GOT3 (cell line): ENCODE measurements at regions not wholly inside any gene's neighbourhood (a gene's known extent, or its start where the extent isn't known, plus 50 kb on each side); places are given as distances from the start of the nearest gene placed in this dataset.
"Not testable (repeated sequence)": the region's sequence is repeated elsewhere in the genome, so short reads cannot be mapped to it uniquely, and the experiment has no call there.

Source experiments
- DNase-seq: peaks from one replicate; lab custom pipeline; 2025; ENCODE audit warnings: mixed read lengths; lab: John Stamatoyannopoulos, UW

DNA sequence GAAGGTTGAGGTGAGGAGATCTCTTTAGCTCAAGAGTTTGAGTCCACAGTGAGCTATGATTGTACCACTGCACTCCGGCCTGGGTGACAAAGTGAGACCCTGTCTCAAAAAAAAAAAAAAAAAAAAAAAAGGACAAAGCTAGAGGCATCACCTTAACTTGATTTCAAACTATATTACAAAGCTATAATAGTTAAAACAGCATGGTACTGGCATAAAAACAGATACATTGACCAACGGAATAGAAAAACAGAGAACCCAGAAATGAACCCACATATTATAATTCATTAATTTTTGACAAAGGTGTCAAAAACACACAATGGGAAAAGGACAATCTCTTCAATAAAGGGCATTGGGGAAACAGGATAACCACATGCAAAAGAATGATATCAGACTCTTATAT, 50.8 kb upstream of the MBOAT1 start:
- DNase-seq = no peak

DNA sequence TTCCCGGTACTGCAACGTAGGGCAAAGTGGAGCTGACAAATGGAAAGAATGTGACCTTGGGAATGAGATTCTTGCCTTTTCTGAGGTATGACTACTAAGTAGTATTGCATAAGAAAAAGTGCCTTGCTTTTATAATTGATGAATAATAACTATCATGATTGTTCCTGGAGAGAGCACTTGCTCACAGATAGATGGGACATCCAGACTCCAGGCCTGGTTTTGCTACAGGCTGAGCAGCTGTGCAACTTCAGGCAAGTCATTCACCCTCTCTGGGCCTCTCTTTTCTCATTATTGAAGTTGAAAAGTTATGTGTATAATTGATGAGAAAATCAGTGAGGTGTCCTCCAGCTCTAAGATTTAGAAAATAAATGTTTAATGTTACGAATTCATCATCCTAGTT, 53.6 kb upstream of the MBOAT1 start:
- DNase-seq = no peak

DNA sequence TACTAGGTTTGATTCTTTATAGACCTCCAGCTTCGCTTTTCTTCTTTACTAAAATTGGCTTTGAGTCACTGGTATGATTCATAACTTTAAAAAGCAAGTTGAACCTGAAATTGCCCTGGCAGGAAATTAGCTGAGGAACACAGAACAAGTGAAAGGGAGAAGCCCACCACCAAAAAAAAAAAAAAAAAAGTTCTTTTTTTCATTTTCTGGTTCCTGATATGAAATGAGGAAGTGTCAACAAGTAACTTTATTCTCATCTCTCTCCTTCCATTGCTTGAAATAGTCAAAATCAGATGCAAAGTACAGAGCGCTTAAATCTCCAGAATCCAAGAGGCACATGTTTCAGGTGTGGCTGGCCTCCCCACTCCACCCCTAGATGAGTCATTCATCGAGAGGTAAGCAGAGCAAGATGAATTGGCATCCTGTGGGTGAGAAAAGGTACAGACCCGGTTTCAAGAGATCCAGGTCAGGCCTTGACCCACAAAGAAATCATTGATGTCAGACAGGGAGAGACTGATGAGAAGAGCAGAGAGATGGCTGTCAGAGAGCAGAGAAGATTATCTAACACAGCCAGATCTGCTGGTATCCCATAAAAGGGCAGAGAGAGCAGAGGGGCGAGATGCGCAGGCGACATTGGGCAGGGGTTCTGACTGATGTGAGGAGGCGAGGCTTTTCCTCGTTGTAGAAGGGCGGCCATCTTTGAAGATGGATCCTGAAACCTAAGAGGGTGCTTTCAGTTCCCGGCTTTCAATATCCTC, 54.8 kb upstream of the MBOAT1 start:
- DNase-seq = no peak

DNA sequence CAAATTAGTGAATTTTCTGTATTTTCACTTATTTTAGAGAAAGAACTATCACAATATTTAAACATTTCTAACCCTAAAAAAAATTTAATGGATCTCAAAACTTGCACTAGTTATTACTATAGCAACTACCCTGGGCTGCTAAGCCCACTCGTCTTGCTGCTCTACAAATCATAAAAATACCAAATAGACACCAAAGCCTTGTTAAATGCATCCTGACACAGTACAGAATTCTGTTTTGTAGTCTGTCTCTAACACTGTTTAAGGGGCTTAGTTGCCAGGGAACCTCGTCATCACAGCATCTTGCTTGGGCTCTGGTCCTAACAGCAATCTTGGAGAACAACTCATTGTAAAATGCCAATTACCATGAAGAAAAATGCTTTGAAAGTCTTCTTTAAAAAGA, 56.9 kb upstream of the MBOAT1 start:
- DNase-seq = no peak

DNA sequence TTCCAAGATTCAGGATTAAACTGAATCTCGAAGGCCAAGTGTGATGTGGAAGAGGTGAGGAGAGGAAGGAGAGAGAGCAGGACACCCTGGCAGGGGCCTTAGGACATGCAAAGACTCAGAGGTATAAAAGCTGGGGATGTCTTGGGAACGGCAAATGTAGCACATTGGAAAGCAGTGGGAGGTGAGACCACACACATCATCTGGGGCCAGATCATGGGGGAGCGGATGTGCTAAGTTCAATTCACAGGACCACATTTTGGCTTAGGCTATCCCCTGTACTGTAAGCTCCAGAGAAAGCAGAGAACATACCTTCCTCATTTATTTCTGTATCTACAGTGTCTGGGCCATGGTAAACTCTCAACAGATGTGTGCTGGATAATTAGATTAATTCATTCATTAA, 59.5 kb upstream of the MBOAT1 start:
- DNase-seq = no peak

DNA sequence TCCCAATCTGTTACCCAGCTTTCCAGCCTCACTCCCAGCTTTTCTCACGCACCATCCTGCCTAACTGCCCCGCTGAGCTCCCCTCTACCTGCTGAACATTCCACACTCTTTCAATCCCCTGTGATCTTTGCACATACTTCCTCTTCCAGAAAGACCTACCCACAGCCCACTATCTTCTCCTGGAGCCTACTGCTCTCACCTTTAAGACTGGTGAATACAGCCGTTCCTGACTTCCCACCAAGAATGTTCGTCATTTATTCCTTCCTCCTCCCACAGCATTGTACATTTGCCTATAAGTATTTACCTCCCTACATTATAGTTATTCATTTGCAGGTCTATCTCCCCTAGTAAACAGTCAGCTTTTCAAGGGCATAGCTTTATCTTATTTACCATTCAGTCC, 61.9 kb upstream of the MBOAT1 start:
- DNase-seq = no peak

DNA sequence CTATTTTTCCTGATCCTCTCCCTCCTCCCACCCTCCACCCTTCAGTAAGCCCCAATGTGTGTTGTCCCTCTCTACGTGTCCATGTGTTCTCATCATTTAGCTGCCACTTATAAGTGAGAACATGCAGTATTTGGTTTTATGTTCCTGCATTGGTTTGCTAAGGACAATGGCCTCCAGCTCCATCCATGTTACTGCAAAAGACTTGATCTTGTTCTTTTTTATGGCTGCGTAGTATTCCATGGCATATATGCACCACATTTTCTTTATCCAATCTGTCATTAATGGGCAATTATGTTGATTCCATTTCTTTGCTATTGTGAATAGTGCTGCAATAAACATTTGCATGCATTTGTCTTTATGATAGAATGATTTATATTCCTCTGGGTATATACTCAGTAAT, 63.6 kb upstream of the MBOAT1 start:
- not testable (repeated sequence) for DNase-seq

DNA sequence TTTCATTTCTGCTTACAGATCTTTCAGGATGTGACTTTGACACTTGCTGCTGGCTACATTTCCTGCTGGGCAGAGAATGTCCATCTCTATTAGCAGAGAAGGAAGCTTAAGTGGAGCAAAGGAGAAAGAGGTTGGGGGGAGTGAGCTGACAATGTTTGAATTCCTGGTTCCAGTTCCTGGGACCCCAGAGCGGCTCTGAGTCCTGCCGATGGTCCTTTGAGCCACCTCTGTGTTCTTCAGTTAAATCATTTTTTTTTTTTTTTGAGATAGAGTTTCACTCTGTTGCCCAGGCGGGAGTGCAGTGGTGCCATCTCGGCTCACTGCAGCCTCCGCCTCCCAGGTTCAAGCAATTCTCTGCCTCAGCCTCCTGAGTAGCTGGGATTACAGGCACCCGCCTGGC, 65.5 kb upstream of the MBOAT1 start:
- DNase-seq = not testable (repeated sequence)

DNA sequence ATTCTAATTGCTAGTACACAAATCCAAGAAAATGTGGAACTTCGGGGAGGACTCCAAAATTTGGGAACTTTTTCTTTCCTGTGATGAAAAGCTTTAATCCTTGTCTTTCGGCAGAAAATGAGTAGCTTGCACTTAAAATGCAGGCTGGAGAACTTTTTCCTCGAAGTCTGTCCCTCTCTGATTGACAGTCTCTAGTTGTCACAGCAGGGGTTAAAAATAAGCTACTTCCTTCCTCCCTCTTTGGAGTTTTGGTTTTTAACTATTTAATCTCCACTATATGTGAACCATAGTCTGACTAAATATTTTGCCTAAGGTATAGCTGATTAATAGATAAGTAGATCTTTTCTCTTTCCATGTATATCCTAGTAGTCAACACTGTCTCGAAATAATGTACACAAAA, 66.8 kb upstream of the MBOAT1 start:
- no peak for DNase-seq

DNA sequence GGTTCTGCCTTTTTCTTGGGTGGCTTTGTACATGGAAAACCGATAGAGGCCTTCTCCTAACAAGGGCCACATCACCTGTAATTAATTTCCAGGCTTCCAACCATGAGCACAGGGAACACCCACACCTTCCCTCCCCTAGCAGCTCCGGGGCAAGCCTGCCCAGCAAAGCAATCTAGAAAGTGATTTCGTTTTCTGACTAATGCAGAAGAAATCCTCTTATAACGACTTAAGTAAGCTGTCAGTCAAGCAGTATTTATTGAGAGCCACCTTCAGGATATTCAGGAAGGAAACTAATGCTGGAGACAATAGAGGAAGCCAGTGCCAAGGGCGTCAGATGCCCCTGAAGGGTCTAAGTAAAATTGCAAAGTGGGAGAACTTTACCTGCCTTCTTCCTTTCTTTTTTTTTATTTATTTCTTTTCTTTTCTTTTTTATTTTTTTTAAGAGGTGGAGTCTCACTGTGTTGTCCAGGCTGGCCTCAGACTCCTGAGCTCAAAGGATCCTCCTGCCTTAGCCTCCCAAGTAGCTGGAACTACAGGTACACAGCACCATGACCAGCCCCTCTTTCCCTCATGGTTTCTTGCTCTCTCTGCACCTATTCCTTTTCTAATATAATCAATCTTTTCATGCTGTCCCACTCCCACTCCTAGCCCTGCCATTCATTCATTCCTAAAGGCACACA, 67.5 kb upstream of the MBOAT1 start:
- DNase-seq = no peak

DNA sequence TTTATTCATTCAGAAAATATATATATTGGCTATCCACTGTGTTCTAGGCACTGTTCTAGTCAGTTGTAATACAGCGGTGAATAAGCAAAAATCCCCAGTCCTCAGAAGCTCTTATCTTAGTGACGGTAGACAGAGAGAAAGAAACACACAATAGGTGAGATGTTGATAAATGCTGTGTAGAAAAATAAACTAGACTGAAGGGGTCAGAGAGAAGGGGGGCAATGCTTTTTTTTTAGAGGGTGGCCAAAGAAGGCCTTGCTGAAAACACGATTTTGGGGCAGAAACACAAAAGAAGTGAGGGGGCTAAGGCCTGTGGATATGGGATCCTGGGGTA, 68.0 kb upstream of the MBOAT1 start:
- no peak for DNase-seq

DNA sequence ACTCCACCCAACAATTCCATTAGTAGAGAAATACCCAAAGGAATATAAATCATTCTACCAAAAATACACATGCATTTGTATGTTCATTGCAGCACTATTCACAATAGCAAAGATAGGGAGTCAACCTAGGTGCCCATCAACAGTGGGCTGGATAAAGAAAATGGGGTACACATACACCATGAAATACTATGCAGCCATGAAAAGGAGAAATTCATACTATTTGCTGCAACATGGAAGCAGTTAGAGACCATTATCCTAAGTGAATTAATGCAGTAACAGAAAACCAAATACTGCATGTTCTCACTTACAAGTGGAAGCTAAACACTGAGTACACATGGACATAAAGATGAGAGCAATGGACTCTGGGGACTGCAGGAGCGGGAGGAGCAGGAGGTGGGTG, 72.4 kb upstream of the MBOAT1 start:
- no peak for DNase-seq

DNA sequence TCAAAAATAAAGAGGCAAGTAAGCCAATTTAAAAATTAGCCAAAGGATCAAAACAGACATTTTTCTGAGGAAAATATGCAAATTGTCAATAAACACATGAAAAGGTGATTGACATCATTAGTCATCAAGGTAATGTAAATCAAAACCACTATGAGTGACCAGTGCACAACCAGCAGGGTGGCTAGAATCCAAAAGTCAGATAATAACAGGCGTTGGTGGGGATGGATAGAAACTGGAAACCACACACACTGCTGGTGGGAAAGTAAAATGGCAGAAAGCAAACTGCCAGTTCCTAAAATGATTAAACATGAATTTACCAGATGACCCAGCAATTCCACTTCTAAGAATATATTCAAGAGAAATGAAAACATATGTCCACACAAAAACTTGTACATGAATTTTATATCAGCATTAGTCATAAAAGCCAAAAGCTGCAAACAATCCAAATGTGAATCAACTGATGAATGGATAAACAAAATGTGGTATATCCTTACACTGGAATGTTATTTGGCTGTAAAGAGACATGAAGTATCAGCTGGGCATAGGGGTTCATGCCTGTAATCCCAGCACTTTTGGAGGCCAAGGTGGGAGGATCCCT, 74.8 kb upstream of the MBOAT1 start:
- no peak for DNase-seq

DNA sequence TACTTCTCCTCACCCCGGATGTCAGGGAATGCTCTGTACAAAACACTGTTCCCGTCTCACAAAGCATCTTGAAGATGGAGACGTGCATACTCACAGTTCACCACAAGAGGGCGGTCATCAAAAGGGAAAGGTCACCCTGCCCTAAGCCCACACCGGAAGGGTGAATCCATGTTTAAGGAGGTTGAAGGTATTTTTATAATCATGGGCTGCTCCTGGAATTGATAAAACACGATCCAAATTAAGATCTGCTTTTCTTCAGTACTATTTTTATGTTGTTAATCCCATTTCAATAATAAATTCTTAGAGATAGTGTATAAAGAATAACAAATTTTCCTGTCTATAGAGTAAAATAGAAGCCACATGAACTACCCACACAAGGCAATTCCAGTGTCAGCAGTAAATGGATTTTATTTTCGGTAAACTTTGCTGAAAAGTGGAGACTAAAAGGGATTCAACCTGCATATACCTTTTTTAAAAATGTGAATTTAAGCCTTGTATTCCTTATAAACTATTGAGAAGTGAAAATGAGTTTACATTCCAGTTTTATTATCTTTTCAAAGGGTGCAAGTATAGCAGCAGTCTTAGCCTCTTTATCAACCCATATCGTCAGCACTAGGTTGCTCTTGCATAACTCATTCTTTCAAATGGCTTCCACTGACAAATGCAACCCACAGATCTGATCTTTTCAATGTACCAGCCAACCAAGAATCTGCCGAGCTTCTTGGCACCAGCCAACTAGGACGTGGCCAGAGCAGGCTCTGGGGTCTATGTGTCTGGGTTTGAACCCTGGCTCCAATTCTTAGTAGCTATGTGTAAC, 79.7 kb upstream of the MBOAT1 start:
- DNase-seq = peak; percentile 3

DNA sequence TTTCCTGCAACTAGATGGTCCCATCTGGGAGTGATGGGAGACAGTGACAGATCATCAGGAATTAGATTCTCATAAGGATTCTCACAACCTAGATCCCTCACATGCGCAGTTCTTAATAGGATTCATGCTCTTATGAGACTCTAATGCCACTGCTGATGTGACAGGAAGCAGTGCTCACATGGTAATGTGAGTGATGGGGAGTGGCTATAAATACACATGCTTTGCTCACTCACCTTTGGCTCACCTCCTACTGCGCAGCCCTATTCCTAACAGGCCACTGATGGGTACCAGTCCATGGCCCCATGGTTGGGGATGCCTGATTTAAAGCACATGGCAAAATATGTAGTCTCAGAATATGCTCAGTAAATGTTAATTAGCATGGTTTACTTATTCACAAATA, 80.6 kb upstream of the MBOAT1 start:
- no peak for DNase-seq

DNA sequence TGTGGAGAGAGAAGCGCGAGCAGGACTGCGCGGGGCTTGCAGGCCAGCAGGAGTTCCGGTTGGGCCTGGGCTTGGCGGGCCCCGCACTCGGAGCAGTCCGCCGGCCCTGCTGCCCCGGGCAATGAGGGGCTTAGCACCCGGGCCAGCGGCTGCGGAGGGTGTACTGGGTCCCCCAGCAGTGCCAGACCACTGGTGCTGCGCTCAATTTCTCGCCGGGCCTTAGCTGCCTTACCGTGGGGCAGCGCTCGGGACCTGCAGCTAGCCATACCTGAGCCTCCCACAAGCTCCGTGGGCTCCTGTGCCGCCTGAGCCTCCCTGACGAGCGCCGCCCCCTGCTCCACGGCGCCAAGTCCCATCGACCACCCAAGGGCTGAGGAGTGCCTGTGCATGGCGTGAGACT, 89.0 kb upstream of the MBOAT1 start:
- no peak for DNase-seq

DNA sequence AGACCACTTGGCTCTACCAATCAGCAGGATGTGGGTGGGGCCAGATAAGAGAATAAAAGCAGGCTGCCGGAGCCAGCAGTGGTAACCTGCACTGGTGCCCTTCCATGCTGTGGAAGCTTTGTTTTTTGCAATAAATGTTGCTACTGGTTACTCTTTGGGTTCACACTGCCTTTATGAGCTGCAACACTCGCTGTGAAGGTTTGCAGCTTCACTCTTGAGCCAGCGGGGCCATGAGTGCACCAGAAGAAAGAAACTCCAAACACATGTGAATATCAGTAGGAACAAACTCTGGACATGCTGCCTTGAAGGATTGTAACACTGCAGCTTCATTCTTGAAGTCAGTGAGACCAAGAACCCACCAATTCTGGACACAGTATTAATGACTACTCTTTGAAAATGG, 89.9 kb upstream of the MBOAT1 start:
- DNase-seq = no peak

DNA sequence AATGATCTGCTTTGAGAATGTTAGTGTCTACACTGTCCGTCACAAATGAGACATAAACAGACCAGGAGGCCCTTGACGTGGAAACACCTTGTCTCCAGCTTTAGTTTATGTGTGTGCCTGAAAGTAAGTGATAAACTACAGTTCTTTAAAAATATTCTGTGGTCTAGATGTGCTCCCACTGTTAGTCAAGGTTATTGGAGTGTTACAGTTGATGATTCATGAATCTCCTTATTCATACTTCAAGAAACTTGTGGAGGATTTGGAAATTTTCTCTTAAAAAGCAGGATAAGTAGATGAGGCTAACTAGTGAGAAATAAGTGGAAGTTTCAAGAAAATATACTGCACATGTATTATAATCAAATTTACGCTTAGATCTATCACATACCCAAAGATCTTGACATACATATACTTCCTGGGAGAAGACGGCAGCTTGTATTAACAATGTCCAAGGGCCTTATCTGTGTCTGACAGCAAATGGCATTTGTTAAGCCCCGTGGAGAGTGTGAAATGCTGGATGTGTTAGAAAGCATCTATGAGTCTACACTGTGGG, 90.5 kb upstream of the MBOAT1 start:
- DNase-seq = no peak

DNA sequence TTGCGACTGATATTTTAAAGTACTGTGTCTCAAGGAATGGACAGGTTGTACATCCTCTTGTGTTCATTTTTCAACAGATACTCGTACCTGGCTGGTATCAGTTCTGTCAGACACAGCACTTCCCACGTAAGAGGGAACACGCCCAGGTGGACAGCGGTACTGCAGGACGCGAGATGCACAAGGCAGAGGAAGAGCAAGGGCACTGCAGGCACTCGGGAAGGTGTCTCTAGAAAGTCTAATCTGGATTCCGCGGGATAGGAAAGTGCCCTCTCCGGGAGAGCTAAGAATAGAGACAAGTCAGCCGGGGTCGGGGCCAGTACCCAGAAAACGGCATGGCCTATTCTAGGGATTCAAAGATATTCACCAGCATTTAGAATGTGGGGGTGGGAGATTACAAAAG, 94.2 kb upstream of the MBOAT1 start:
- no peak for DNase-seq

DNA sequence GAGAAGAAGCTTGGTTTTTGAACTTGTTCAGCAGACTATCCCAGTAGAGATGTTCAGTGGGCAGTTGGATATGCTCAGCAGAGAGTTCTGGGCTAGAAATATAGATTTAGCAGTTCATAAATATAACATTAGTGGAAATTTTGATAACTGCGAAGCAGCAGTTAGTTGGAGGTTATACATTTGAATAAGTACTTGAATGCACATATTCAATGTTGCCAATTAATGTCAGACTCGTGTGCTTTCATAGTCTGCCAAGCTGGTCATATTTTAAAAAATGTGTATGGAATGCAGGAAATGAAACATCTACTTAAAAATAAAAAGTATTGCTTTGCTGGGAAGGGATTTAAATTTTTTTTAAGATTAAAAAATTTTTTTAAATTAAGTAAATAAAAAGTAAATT, 92.5 kb upstream of the E2F3 start:
- no peak for DNase-seq

DNA sequence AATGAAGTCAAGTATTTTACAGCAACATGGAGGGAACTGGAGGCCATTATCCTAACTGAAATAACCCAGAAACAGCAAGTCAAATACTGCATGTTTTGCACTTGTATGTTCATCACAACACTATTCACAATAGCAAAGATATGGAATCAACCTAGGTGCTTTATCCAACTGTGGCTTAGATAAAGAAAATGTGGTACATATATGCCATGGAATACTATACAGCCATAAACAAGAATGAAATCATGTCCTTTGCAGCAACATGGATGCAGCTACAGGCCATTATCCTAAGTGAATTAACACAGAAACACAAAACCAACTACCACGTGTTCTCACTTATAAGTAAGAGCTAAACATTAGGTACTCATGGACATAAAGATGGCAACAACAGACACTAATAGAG, 91.5 kb upstream of the E2F3 start:
- DNase-seq = no peak

DNA sequence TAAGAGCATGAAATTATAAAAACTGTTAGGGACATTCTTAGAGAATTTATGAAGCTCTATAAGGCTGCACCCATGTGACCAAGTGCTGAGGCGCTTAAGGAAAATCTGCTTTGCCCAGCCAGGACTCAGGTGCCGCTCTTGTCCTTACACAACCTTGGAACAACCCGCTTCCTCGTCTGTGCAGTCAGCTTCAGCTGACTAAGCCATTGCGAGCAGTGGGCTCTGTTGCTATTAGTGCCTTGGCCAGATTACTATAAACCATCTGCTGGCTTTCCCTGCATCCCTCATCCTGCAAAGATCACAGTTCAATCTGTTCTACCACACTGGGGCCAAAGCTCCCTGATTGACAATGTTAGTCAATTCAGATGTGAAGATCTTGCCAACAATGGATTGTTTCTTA, 89.1 kb upstream of the E2F3 start:
- DNase-seq = no peak

DNA sequence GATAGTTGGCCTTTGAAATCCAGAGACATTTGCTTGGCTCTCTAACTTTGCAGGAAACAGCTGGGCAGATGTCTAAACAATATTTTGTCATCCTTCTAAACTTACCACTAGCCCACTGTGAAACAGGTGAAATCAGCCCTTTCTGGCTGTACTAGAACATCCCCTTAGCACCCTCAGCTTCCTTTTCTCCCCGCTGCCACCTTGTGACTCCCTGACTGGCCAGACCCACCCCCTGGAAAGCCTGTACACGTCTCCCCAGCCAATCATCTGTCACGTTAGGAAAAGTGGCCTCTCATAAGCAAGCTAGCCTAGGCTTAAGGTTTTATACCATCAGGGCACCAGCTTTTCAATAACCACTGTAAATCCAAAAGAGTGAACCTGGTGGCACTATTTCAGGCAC, 88.6 kb upstream of the E2F3 start:
- DNase-seq = no peak
